Right cardiac atrium (tissue), 5 donors: ENCODE measurements at regions not wholly inside any gene's neighbourhood (a gene's known extent, or its start where the extent isn't known, plus 50 kb on each side); places are given as distances from the start of the nearest gene placed in this dataset.
"Not testable (repeated sequence)": the region's sequence is repeated elsewhere in the genome, so short reads cannot be mapped to it uniquely, and the experiment has no call there.

Source experiments
- ATAC-seq, 2 donors: fragments of 200-7000 bp; cut with Tn5 transposase; one replicate each; pipeline versions ENCODE4 v1.8.0 to v1.9.1; 2020; ENCODE audit warnings: moderate library complexity in 2 of 2, mild to moderate bottlenecking in 1 of 2
- DNase-seq, 3 donors: peaks; one replicate each; pipeline ENCODE4 v3.0.0-alpha.2; 2020
- H3K27ac ChIP-seq: one replicate; pipeline ENCODE4 v1.5.1; 2013; ENCODE audit warnings: mild to moderate bottlenecking, low read length, control low read depth, moderate library complexity
- H3K27me3 ChIP-seq: one replicate; pipeline ENCODE4 v1.6.1; 2013; ENCODE audit not compliant: control insufficient read depth, insufficient read depth
- H3K4me1 ChIP-seq: one replicate; pipeline ENCODE4 v1.6.1; 2013; ENCODE audit warnings: low read length; ENCODE audit not compliant: control insufficient read depth, insufficient read depth
- H3K4me3 ChIP-seq: one replicate; pipeline ENCODE4 v1.5.1; 2013; ENCODE audit warnings: low read length, control low read depth
- H3K9me3 ChIP-seq: one replicate; pipeline ENCODE4 v1.6.1; 2013; ENCODE audit warnings: low read length; ENCODE audit not compliant: control insufficient read depth
- WGBS: extraction: QIAGEN DNeasy Blood & Tissue Kit; methylation state at CpG from one replicate; pipeline ENCODE4 v1.1.7; 2013; 5-methylcytosine and 5-hydroxymethylcytosine counted together
- intact Hi-C, 4 donors: fragments of 100-400 bp; cut with DNase I; formaldehyde crosslinking; loops; one replicate each; pipeline versions ENCODE4 v1.11.0 to v1.14.0; 2022 to 2023
- donor health status: healthy with polysubstance abuse.
- donor health status: DM: no; HTN: yes; CAD: no.
- donor health status: DM: no; HTN: no; CAD: no.
- donor health status: DM: no; HTN: yes; CAD: no; lungs with severe emphysema.
- donor health status: DM: yes; HTN: yes; CAD: no.

DNA sequence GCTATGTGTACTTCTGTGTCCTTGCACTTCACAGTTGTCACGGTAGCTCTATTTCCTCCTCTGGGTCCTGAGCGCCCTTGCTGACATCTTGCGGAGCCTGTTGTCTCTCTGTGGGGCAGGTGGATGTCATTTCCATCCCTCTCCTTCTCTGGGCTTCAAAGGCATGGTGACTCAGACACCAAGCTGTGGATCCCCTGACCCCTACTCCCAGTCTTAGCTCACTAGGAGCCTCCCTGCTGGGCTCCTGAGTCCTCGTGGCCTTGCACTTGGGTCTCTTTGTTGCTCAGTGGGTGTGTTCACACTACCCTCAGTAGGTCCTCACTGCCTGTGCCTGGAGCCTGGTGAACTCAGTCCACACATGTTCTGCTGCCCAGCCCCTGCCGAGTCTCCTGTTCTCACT, 100.3 kb upstream of the PAX2 start:
- 47% methylated on average over 5 of the region's 5 CpGs for whole genome bisulfite sequencing
- intact Hi-C loops: no loop called here
- no peak overlapping the region for H3K27ac ChIP-seq
- no peaks in the 10 kb centered on the region for H3K4me1 ChIP-seq
- no peaks in the 10 kb centered on the region for H3K27me3 ChIP-seq
- H3K9me3 ChIP-seq: no peaks in the 10 kb centered on the region
- DNase-seq: no peak
- no peak for ATAC-seq
- H3K4me3 ChIP-seq: no peak overlapping the region

DNA sequence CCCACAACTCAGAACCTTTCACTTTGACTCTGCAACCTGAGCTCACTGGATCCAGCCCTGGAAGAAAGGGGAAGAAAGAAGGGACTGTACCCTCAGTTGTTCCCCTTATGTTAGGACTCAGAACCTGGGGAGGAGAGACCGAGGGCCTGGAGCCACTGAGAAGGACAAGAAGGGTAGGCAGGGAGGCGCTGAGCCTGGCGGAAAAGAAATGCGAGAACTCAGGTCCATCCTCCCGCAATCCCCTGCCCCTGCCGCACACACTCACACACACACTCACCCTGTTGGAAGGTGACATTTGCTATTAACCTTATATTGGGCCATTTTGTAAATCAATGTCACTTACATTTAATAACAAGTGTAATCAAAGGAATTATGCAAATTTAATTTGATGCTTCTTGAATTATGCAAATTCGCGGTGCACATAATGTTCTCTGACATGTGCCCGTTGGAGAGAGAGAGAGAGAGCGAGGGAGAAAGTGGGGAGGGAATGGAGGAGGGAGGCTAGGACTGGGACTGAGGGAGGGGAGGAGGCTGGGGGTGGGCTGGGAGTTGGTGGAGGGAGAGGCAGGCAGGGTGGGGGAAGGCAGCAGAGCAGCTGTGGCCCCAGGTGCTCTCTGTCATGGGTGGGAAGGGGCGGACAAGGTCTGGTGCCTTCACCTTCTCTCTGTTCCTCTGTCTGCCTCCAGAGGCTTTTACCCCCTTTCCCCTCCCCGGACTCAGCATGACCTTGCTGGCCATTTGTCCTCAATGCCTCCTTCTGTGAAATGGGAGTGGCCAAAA, 99.6 kb upstream of the PAX2 start:
- H3K9me3 ChIP-seq: no peaks in the 10 kb centered on the region
- no peak overlapping the region for H3K27ac ChIP-seq
- no peak for ATAC-seq
- no peaks in the 10 kb centered on the region for H3K27me3 ChIP-seq
- no peak overlapping the region for H3K4me3 ChIP-seq
- 28% methylated on average over 12 of the region's 12 CpGs for WGBS
- no peaks in the 10 kb centered on the region for H3K4me1 ChIP-seq
- no peak for DNase-seq
- intact Hi-C loops: no loop called here

GRCh38 chr10:100647928-100648327, 97.5 kb upstream of the PAX2 start:
- ATAC-seq: no peak
- intact Hi-C loops: no loop called here
- no peak overlapping the region for H3K27ac ChIP-seq
- DNase-seq: no peak
- no peaks in the 10 kb centered on the region for H3K4me1 ChIP-seq
- WGBS: 93% methylated on average over 2 of the region's 2 CpGs
- H3K9me3 ChIP-seq: no peaks in the 10 kb centered on the region
- H3K4me3 ChIP-seq: no peak overlapping the region
- H3K27me3 ChIP-seq: no peaks in the 10 kb centered on the region

DNA sequence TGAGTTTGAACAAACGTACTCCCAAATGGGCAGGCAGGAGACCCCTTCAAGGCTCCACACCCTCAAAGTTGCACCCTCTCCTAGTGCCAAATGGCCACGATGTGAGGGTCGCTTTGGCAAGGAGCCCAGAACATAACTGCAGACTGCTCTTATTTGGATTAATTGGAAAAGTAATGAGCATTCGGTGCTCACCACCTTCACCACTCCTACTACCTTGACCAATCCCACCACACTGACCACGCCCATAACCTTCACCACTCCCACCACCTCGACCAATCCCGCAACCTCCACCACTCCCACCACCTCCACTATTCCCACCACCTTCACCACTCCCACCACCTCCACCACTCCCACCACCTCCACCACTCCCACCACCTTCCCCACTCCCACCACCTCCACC, 94.7 kb upstream of the PAX2 start:
- intact Hi-C loops: no loop called here
- DNase-seq: no peak
- no peak for ATAC-seq
- Histone ChIP-seq H3K27ac (no peak overlapping the region), H3K4me1 (no peaks in the 10 kb centered on the region), H3K4me3 (no peak overlapping the region), H3K27me3 (no peaks in the 10 kb centered on the region), H3K9me3 (no peaks in the 10 kb centered on the region)
- 88% methylated on average over 7 of the region's 7 CpGs for WGBS

- ATAC-seq, H3K4me3 ChIP-seq, DNase-seq, H3K4me1 ChIP-seq, H3K27me3 ChIP-seq, intact Hi-C loops, H3K9me3 ChIP-seq, H3K27ac ChIP-seq: not testable (repeated sequence)
- 90% methylated on average over 3 of the region's 3 CpGs for WGBS
These were observed 94.3 kb upstream of the PAX2 start for GRCh38 chr10:100651099-100651498.

DNA sequence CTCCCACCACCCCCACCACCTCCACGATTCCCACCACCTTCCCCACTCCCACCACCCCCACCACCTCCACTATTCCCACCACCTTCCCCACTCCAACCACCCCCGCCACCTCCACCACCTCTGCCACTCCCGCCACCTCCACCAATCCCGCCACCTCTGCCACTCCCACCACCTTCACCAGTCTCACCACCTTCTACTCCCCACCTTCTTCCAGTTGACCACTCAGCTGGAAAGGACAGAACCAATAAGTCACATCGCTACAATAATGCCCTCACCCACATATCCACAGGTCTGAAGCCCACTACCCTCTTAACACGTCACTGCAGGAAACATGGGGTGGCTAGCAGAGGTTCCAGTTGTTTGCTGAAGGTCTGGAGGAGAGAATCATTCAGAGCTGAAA, 93.5 kb upstream of the PAX2 start:
- no peak overlapping the region for H3K4me3 ChIP-seq
- intact Hi-C loops: no loop called here
- peaks cover 2% of the 10 kb centered on the region for H3K4me1 ChIP-seq
- H3K27ac ChIP-seq: no peak overlapping the region
- 92% methylated on average over 5 of the region's 6 CpGs for WGBS
- DNase-seq (no peak), ATAC-seq (no peak)
- H3K9me3 ChIP-seq: no peaks in the 10 kb centered on the region
- H3K27me3 ChIP-seq: no peaks in the 10 kb centered on the region

GRCh38 chr10:100652406-100653135, 92.8 kb upstream of the PAX2 start:
- peaks cover 2% of the 10 kb centered on the region for H3K4me1 ChIP-seq
- intact Hi-C loops: no loop called here
- H3K27ac ChIP-seq: no peak overlapping the region
- no peaks in the 10 kb centered on the region for H3K27me3 ChIP-seq
- no peaks in the 10 kb centered on the region for H3K9me3 ChIP-seq
- H3K4me3 ChIP-seq: no peak overlapping the region
- ATAC-seq (no peak), DNase-seq (no peak)
- WGBS: 56% methylated on average over 7 of the region's 7 CpGs

DNA sequence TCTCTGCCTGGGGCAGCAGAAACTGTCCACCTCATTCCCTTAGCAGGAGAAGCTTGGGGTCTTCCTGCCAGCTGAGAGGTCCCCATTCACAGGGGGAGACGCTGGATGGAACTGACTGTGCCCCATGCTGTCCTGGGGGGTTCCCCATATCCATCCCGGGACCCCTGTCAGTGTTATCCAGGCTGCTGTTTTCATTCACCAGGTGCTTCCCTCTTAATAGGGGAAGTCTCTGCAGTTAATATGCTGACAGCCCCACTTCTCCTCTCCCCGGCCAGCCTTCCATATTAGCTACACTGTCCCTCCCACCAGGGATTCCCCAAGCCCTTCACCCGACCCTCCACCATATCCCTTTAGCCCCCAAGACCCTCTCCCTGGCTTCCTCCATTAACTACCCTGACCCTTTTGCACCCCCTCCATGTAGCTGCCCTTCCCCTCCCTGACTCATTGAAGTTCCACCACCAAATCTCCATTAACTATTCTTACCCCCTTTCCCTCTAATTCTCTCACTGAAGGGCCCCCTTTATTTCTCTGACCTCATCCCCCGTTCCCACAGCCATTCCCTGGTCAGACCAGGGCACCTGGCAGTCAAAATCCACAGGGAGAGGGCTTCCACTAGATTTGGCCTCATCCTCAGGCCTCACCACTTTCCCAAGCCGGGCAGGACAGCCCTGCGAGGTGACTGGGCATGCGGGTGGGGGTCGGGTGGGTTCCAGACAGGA, 92.0 kb upstream of the PAX2 start:
- DNase-seq (no peak), ATAC-seq (no peak)
- Histone ChIP-seq H3K27ac (no peak overlapping the region), H3K27me3 (no peaks in the 10 kb centered on the region), H3K9me3 (no peaks in the 10 kb centered on the region), H3K4me3 (peak overlapping the region; percentile 52), H3K4me1 (peaks cover 2% of the 10 kb centered on the region)
- WGBS: 4% methylated on average over 9 of the region's 9 CpGs
- intact Hi-C loops: no loop called here

DNA sequence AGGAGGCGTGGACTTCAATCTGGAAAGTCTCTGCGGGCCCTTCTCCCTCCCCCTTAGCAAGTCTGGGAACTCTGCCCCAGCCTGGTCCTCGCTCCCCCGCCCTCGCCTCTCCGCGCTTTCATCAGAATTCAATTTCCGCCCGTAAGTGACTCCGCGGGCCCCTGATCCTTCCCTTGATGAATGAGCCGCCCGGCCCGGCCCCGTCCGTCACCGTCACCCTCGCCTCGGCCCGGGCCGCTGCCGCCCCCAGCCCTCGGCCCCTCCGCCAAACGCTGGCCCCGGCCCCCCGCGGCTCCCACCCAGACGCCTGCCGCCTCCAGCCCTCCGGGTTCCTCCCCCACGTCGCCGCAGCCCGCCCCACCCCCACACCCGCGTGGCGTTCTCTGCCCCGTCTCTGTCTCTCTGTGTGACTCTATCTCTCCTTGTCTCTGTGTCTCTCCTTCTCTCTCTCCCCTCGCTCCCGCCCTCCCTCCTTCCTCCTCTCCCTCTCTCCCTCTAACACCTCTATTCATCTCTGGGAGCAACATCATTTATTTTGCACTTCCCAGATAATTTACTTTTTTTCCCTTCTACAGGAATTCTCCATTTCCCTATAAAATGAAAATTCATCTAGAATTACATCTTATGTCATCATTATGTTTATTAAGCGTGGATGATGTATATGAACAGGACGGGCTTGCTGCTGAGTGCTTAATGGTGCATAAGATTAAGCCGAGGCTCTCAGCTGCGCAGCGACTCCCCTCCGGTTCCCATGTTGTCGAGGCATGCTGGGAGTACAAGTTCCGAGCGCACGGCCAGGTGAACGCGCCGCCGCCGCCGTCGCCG, 91.2 kb upstream of the PAX2 start:
- peak in 1 of 2 donors; percentile 45 for ATAC-seq

GRCh38 chr10:100654782-100655325, 90.5 kb upstream of the PAX2 start:
- intact Hi-C loops: no loop called here
- under 1% methylated on average over 46 of the region's 46 CpGs for WGBS
- no peak for ATAC-seq
- peaks cover 2% of the 10 kb centered on the region for H3K4me1 ChIP-seq
- H3K27me3 ChIP-seq: no peaks in the 10 kb centered on the region
- H3K27ac ChIP-seq: no peak overlapping the region
- no peaks in the 10 kb centered on the region for H3K9me3 ChIP-seq
- H3K4me3 ChIP-seq: no peak overlapping the region
- no peak for DNase-seq

More for the DNA sequence above, 91.2 kb upstream of the PAX2 start:
- no peak overlapping the region for H3K27ac ChIP-seq
- peaks cover 2% of the 10 kb centered on the region for H3K4me1 ChIP-seq
- no peaks in the 10 kb centered on the region for H3K9me3 ChIP-seq
- intact Hi-C loops: no loop called here
- DNase-seq: no peak
- WGBS: under 1% methylated on average over 59 of the region's 59 CpGs
- H3K4me3 ChIP-seq: peak overlapping the region; percentile 52
- H3K27me3 ChIP-seq: no peaks in the 10 kb centered on the region
